Astrocyte of the cerebellum (primary cell): ENCODE measurements at regions not wholly inside any gene's neighbourhood (a gene's known extent, or its start where the extent isn't known, plus 50 kb on each side); places are given as distances from the start of the nearest gene placed in this dataset.

Source experiments
- DNase-seq: peaks from one replicate; pipeline ENCODE4 v3.0.0-alpha.2; 2011; ENCODE audit warnings: low read depth
- H3K4me3 ChIP-seq: 2 replicates; pipeline ENCODE4 v1.5.1; 2011; ENCODE audit warnings: mild to moderate bottlenecking, low read depth, low read length, moderate library complexity
- in situ Hi-C: cut with HindIII; loops from 2 replicates; pipeline ENCODE4 v1.10.0; 2017; ENCODE audit warnings: low sequenced_read_pairs
- TF ChIP-seq, protein P1 (sequence below): IDR thresholded peaks from 2 replicates; pipeline ENCODE4 v1.5.1; 2012; ENCODE audit warnings: low read length, low read depth, moderate library complexity, mild to moderate bottlenecking; ENCODE audit errors: missing control alignments

DNA sequence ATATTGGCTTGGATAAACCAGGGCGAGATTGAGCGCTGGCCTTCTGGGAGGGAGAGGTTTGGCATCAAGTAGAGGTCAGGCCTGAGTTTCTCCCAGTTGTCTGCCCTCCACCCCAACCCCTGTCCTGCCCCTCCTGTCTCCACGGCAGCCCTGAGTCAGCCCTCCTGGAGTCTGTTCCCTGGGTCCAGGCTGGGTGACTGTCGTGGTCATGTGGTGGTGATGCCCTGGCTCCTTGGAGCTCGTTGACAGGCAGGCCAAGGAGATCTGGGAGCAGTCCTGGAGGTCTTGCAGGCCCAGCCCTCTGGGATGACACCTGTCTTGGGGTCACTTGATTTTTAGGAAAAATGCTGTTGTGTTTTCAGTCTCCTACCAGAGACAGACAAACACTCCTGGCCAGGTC lies 53.6 kb upstream of the PODXL start:
- DNase-seq, result no peak
- TF ChIP-seq, protein P1, sequence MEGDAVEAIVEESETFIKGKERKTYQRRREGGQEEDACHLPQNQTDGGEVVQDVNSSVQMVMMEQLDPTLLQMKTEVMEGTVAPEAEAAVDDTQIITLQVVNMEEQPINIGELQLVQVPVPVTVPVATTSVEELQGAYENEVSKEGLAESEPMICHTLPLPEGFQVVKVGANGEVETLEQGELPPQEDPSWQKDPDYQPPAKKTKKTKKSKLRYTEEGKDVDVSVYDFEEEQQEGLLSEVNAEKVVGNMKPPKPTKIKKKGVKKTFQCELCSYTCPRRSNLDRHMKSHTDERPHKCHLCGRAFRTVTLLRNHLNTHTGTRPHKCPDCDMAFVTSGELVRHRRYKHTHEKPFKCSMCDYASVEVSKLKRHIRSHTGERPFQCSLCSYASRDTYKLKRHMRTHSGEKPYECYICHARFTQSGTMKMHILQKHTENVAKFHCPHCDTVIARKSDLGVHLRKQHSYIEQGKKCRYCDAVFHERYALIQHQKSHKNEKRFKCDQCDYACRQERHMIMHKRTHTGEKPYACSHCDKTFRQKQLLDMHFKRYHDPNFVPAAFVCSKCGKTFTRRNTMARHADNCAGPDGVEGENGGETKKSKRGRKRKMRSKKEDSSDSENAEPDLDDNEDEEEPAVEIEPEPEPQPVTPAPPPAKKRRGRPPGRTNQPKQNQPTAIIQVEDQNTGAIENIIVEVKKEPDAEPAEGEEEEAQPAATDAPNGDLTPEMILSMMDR, result no peak
- no peak overlapping the region for H3K4me3 ChIP-seq
- in situ Hi-C loops, result no loop called here

DNA sequence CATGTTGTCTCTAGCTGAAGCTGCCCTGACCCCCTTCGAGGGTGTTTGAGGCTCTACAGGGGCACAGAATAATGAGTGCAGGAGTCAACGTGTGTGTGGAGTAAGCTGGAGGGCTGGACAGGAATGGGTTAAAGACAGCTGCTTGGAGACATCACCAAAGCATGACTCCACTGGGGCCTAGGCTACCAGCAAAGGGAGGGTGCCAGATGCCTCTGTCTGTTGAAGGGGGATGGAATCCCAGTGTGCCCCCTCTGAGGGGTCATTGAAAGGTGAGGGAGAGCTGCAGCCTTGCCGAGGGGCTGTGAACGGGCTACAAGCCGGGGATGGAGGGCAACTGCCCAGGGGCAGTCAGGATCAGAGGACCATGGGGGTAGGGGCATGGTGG lies 51.7 kb upstream of the PODXL start:
- in situ Hi-C loops, result no loop called here
- no peak overlapping the region for H3K4me3 ChIP-seq
- TF ChIP-seq, protein P1, result no peak
- no peak for DNase-seq

DNA sequence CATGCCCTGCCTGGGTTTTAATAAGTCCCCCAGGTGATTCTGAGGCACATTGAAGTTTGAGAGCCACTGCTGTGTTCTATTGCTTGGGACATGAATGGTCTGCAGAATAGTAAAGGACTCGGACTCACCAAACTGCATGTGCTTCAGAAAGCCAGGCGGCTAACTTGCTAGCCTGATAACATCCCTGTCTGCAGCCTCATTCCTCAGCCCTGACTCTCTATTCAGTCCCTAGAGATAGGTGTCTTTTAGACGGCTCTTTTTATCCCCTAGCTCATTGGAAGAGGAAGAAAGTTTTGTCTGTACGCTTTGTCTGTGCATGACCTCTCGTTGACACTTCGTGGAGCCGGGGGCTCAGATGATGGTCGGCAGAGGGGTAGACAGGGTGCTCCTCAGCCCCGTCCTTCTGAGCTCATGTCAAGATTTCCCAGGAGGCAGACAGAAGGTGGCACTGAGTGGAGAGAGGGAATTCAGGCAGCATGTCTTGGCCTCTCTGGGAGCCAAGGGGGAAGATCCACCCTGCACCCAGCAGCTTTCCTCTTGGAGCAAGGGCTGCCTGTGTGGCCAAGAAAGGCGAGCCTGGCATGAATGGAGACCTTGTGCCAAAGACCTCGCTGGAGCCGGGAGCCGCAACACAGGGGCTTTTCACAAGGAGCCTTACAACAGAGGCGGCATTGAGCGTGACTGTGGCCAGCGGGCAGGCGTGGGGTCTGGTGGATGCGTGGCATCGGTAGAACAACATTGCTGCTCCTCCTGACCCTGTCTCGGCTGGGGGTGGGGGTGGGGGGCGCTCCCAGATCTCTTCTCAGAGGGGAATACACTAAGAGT lies 51.1 kb upstream of the PODXL start:
- no peak overlapping the region for H3K4me3 ChIP-seq
- TF ChIP-seq, protein P1, result no peak
- in situ Hi-C loops, result no loop called here
- DNase-seq, result no peak

DNA sequence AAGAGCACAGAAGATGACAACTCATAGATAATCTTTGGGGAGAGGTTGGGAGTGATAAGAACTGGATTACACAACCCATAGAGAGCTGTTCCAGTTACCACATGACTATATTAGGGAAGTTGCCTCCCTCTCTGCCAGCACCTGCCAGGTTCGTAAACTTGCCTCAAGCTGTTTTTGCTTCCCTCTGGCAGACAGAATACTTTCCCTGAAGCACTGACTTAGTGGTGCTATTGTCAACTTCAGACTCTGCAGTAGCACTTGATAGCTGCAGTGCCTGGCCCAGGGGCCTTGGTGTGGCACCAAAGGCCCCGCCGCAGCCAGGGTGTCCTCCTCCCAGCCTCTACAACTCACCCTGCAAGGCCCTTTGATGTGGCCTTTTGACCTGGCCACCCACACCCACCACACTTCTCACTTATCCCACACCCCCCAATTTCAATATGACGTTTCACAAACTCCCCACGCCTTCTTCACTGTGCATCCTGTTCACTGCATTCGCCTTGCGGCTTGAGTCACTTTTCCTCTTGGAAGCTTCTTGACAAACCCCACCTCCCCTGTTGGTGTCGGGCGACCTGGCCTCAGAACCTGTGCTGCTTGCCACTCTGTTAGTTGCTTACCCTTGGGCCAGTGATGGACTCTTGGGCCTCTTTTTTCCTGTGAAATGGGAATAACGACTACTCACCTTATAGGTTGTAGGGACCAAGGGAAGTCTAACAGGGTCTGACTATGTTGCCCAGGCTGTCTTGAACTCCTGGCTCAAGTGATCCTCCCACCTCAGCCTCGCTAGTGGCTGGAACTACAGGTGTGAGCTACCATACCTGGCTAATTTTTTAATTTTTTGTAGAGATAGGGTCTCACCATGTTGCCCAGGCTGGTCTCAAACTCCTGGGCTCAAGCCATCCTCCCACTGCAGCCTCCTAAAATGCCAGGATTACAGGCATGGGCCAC lies 50.2 kb upstream of the PODXL start:
- no peak overlapping the region for H3K4me3 ChIP-seq
- DNase-seq, result no peak
- TF ChIP-seq, protein P1, result no peak
- in situ Hi-C loops, result no loop called here
